A673 (cell line): ENCODE measurements at regions not wholly inside any gene's neighbourhood (a gene's known extent, or its start where the extent isn't known, plus 50 kb on each side); places are given as distances from the start of the nearest gene placed in this dataset.

Experiments
- BruUV-seq: library from RNA; stranded (reverse); fragments of 400-500 nt; replicated peaks from 2 replicates; lab custom pipeline; 2021; lab: Mats Ljungman, UMichigan
- CTCF ChIA-PET: fragments of 300-600 bp; sonication (Branson Sonifier 250); formaldehyde crosslinking; loops from one replicate; lab custom pipeline; 2022; ENCODE audit warnings: antibody characterized with exemption; lab: Charles Lee
- POLR2A ChIA-PET: fragments of 300-600 bp; sonication (Branson Sonifier 250); formaldehyde crosslinking; loops from one replicate; lab custom pipeline; 2022; ENCODE audit warnings: antibody characterized with exemption; ENCODE audit not compliant: low non-redundant PET; lab: Charles Lee
- DNase-seq: peaks from one replicate; pipeline ENCODE4 v3.0.0-alpha.2; 2015; ENCODE audit warnings: low spot score
- H3K27ac ChIP-seq: fragments of 200-600 bp; sonication (generic); 2 replicates; pipeline ENCODE4 v1.5.1; 2016; ENCODE audit warnings: mixed run types, low read depth, mild to moderate bottlenecking, mixed read lengths, antibody characterized with exemption, low read length; ENCODE audit not compliant: poor library complexity, severe bottlenecking
- H3K27me3 ChIP-seq: fragments of 200-600 bp; sonication (generic); replicated peaks from 2 replicates; pipeline ENCODE4 v1.6.1; 2017; ENCODE audit warnings: mixed run types, low read depth, mild to moderate bottlenecking, mixed read lengths, antibody characterized with exemption, low read length; ENCODE audit not compliant: insufficient read depth, poor library complexity
- H3K36me3 ChIP-seq: fragments of 200-600 bp; sonication (generic); 2 replicates; pipeline ENCODE4 v1.6.1; 2016; ENCODE audit warnings: mixed run types, mild to moderate bottlenecking, mixed read lengths, antibody characterized with exemption, low read length; ENCODE audit not compliant: insufficient read depth, poor library complexity, severe bottlenecking
- H3K4me1 ChIP-seq: fragments of 200-600 bp; sonication (generic); 2 replicates; pipeline ENCODE4 v1.6.1; 2017; ENCODE audit warnings: mixed run types, mild to moderate bottlenecking, mixed read lengths, antibody characterized with exemption, low read length; ENCODE audit not compliant: insufficient read depth, poor library complexity, severe bottlenecking
- H3K4me3 ChIP-seq: fragments of 200-600 bp; sonication (generic); 2 replicates; pipeline ENCODE4 v1.5.1; 2016; ENCODE audit warnings: low read depth, mixed run types, mild to moderate bottlenecking, mixed read lengths, low read length; ENCODE audit not compliant: poor library complexity, severe bottlenecking
- H3K9me3 ChIP-seq: fragments of 200-600 bp; sonication (generic); 2 replicates; pipeline ENCODE4 v1.6.1; 2016; ENCODE audit warnings: mixed run types, low read depth, mild to moderate bottlenecking, mixed read lengths, antibody characterized with exemption, low read length; ENCODE audit not compliant: poor library complexity, severe bottlenecking
- CTCF ChIP-seq: fragments of 300-800, 200-600 bp; sonication (generic); conservative IDR thresholded peaks from 2 replicates; pipeline ENCODE4 v1.5.1; 2017; ENCODE audit warnings: low read depth, mild to moderate bottlenecking, antibody characterized with exemption, low read length, moderate library complexity, mixed read lengths
- EZH2 ChIP-seq: fragments of 200-600 bp; sonication (generic); IDR thresholded peaks from 2 replicates; pipeline ENCODE4 v1.6.1; 2017; ENCODE audit warnings: borderline replicate concordance, low read depth, mild to moderate bottlenecking, mixed read lengths, antibody characterized with exemption, low read length; ENCODE audit not compliant: poor library complexity, severe bottlenecking
- intact Hi-C: fragments of 100-400 bp; cut with micrococcal nuclease; formaldehyde crosslinking; loops from one replicate; pipeline ENCODE4 v1.10.0; 2022; ENCODE audit not compliant: unreplicated experiment

GRCh38 chrX:66902081-66902480, 263.2 kb upstream of the EDA2R start:
- intact Hi-C loops: no loop called here
- ChIA-PET CTCF (no interaction called here), POLR2A (no interaction called here)

GRCh38 chrX:66900886-66901285, 262.0 kb upstream of the EDA2R start:
- no TSS peak for BruUV-seq
- POLR2A ChIA-PET: no interaction called here
- H3K4me3 ChIP-seq: no peak overlapping the region

More at GRCh38 chrX:66902081-66902480, 263.2 kb upstream of the EDA2R start:
- no peak for TF ChIP-seq EZH2
- no peak for TF ChIP-seq CTCF
- no peak overlapping the region for H3K4me3 ChIP-seq
- no peaks in the 10 kb centered on the region for H3K27me3 ChIP-seq
- H3K36me3 ChIP-seq: no peaks in the 10 kb centered on the region
- no peak overlapping the region for H3K27ac ChIP-seq
- no peaks in the 10 kb centered on the region for H3K9me3 ChIP-seq
- no TSS peak for BruUV-seq
- no peak for DNase-seq
- no peaks in the 10 kb centered on the region for H3K4me1 ChIP-seq

GRCh38 chrX:66892004-66892403, 253.1 kb upstream of the EDA2R start:
- ChIA-PET POLR2A (no interaction called here), CTCF (no interaction called here)
- no peak for TF ChIP-seq EZH2
- no peak for TF ChIP-seq CTCF
- no peak overlapping the region for H3K4me3 ChIP-seq
- H3K9me3 ChIP-seq: no peaks in the 10 kb centered on the region
- no peaks in the 10 kb centered on the region for H3K36me3 ChIP-seq
- no peak overlapping the region for H3K27ac ChIP-seq
- no peak for DNase-seq
- BruUV-seq: no TSS peak
- intact Hi-C loops: no loop called here
- H3K4me1 ChIP-seq: no peaks in the 10 kb centered on the region
- H3K27me3 ChIP-seq: no peaks in the 10 kb centered on the region

More at GRCh38 chrX:66900886-66901285, 262.0 kb upstream of the EDA2R start:
- H3K4me1 ChIP-seq: no peaks in the 10 kb centered on the region
- intact Hi-C loops: no loop called here
- H3K27me3 ChIP-seq: no peaks in the 10 kb centered on the region
- H3K9me3 ChIP-seq: no peaks in the 10 kb centered on the region
- DNase-seq: no peak
- CTCF ChIA-PET: no interaction called here
- TF ChIP-seq CTCF: no peak
- H3K27ac ChIP-seq: no peak overlapping the region
- no peaks in the 10 kb centered on the region for H3K36me3 ChIP-seq
